ENCODE measurements at regions not wholly inside any gene's neighbourhood (a gene's known extent, or its start where the extent isn't known, plus 50 kb on each side); places are given as distances from the start of the nearest gene placed in this dataset.
"Not testable (repeated sequence)": the region's sequence is repeated elsewhere in the genome, so short reads cannot be mapped to it uniquely, and the experiment has no call there.

GRCh38 chr4:129903861-129904260, 807.9 kb downstream of the C4orf33 start:
- DNase-seq = no peak

- no peak for DNase-seq
These were observed 809.3 kb downstream of the C4orf33 start for GRCh38 chr4:129905256-129905655.

GRCh38 chr4:129908117-129908516, 812.2 kb downstream of the C4orf33 start:
- no peak for DNase-seq

GRCh38 chr4:129916991-129917390, 821.0 kb downstream of the C4orf33 start:
- no peak for DNase-seq

- no peak for DNase-seq
These were observed 821.7 kb downstream of the C4orf33 start for GRCh38 chr4:129917651-129918050.

- no peak for DNase-seq
These were observed 831.0 kb downstream of the C4orf33 start for GRCh38 chr4:129926936-129927335.

- DNase-seq = no peak
These were observed 833.1 kb downstream of the C4orf33 start for GRCh38 chr4:129929052-129929451.

- DNase-seq = no peak
These were observed 834.0 kb downstream of the C4orf33 start for GRCh38 chr4:129929984-129930383.

- no peak for DNase-seq
These were observed 854.3 kb downstream of the C4orf33 start for GRCh38 chr4:129950217-129950616.

- no peak for DNase-seq
These were observed 870.2 kb downstream of the C4orf33 start for GRCh38 chr4:129966175-129966574.

- DNase-seq = no peak
These were observed 872.4 kb downstream of the C4orf33 start for GRCh38 chr4:129968366-129968765.

- no peak for DNase-seq
These were observed 872.8 kb downstream of the C4orf33 start for GRCh38 chr4:129968778-129969177.

GRCh38 chr4:129970801-129971200, 874.8 kb downstream of the C4orf33 start:
- no peak for DNase-seq

- no peak for DNase-seq
These were observed 875.5 kb downstream of the C4orf33 start for GRCh38 chr4:129971419-129971818.

GRCh38 chr4:129972257-129972656, 876.3 kb downstream of the C4orf33 start:
- no peak for DNase-seq

GRCh38 chr4:129974730-129975129, 878.8 kb downstream of the C4orf33 start:
- no peak for DNase-seq

- no peak for DNase-seq
These were observed 882.4 kb downstream of the C4orf33 start for GRCh38 chr4:129978315-129978714.

GRCh38 chr4:129988957-129989356, 893.0 kb downstream of the C4orf33 start:
- no peak for DNase-seq

GRCh38 chr4:129994715-129995114, 898.8 kb downstream of the C4orf33 start:
- no peak for DNase-seq

- DNase-seq = no peak
These were observed 902.6 kb downstream of the C4orf33 start for GRCh38 chr4:129998436-129999150.

GRCh38 chr4:129999156-129999555, 903.2 kb downstream of the C4orf33 start:
- no peak for DNase-seq

- no peak for DNase-seq
These were observed 912.5 kb downstream of the C4orf33 start for GRCh38 chr4:130008461-130008860.

- not testable (repeated sequence) for DNase-seq
These were observed 916.9 kb downstream of the C4orf33 start for GRCh38 chr4:130012806-130013205.

GRCh38 chr4:130021706-130022105, 925.8 kb downstream of the C4orf33 start:
- no peak for DNase-seq

- no peak for DNase-seq
These were observed 927.1 kb downstream of the C4orf33 start for GRCh38 chr4:130023088-130023487.

All from CD4-positive, alpha-beta T cell treated with Interleukin-21 for 1 hour (primary cell).